ENCODE measurements at regions not wholly inside any gene's neighbourhood (a gene's known extent, or its start where the extent isn't known, plus 50 kb on each side); places are given as distances from the start of the nearest gene placed in this dataset.
"Not testable (repeated sequence)": the region's sequence is repeated elsewhere in the genome, so short reads cannot be mapped to it uniquely, and the experiment has no call there.

GRCh38 chr2:128661311-128661710, 342.6 kb upstream of the HS6ST1 start:
- DNase-seq (ENCODE audit: low read depth): no peak

- DNase-seq (ENCODE audit: low read depth): no peak
Observed at GRCh38 chr2:128662051-128662471, 343.4 kb upstream of the HS6ST1 start.

- no peak for DNase-seq (ENCODE audit: low read depth)
Observed at GRCh38 chr2:128663371-128664050, 344.8 kb upstream of the HS6ST1 start.

GRCh38 chr2:128664499-128664971, 345.9 kb upstream of the HS6ST1 start:
- DNase-seq (ENCODE audit: low read depth): no peak

DNA sequence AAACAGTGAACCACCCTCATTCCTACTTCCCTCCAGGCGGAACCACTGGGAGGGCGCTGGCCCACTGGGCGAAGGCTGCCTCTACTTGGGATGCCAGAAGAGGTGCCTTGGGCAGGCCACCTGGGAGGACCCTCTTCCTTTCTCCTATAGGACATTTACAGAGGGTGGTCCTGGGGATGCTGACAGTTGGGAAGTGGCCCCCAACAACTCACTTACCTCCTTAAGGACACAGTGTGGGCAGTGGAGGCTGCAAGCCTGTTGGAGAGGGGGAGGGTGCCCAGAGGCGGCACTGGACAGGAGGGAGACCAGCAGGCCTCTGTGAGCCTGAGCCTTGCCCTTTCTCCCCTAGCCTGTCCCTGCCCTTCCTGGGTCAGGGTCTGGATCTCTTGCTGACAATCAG, 346.4 kb upstream of the HS6ST1 start:
- DNase-seq (ENCODE audit: low read depth): no peak

DNA sequence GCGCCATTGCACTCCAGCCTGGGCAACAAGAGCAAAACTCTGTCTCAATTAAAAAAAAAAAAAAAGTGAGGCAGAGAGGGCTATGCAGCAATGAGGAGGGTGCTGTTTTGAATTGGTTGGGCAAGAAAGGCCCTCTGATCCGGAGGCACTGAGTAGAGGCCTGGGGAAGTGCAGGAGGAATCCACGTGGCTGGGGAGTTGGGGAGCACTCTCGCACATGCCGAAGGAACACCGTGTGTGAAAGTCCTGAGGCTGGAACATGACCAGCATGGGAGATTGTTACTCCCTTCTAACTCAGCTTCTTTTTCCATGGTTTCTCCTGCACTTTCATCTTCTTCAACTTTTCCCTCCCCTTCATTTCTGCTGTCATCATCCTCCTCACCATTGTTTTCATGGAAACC, 347.9 kb upstream of the HS6ST1 start:
- DNase-seq (ENCODE audit: low read depth): no peak

DNA sequence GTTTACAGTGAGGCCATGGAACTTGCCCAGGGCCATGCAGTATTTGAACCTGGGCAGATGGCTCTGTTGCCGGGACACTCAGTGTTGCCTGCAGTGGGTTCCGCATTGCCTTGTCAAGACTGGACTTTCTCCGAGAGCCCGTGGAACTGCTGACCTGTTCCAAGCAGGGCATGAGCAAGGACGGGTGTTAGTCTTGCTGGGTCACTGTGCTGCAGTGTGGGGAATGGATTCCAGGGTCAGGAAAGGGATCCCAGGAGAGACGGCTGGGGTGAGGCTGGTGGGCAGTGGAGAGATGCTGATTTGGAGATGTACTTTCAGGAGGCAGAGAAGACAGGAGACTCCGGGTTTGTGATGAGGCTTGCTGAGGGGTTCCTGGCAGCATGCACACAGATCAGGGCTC, 348.7 kb upstream of the HS6ST1 start:
- no peak for DNase-seq (ENCODE audit: low read depth)

GRCh38 chr2:128668946-128669345, 350.3 kb upstream of the HS6ST1 start:
- DNase-seq (ENCODE audit: low read depth): no peak

- no peak for DNase-seq (ENCODE audit: low read depth)
Observed at GRCh38 chr2:128670066-128670465, 351.4 kb upstream of the HS6ST1 start.

DNA sequence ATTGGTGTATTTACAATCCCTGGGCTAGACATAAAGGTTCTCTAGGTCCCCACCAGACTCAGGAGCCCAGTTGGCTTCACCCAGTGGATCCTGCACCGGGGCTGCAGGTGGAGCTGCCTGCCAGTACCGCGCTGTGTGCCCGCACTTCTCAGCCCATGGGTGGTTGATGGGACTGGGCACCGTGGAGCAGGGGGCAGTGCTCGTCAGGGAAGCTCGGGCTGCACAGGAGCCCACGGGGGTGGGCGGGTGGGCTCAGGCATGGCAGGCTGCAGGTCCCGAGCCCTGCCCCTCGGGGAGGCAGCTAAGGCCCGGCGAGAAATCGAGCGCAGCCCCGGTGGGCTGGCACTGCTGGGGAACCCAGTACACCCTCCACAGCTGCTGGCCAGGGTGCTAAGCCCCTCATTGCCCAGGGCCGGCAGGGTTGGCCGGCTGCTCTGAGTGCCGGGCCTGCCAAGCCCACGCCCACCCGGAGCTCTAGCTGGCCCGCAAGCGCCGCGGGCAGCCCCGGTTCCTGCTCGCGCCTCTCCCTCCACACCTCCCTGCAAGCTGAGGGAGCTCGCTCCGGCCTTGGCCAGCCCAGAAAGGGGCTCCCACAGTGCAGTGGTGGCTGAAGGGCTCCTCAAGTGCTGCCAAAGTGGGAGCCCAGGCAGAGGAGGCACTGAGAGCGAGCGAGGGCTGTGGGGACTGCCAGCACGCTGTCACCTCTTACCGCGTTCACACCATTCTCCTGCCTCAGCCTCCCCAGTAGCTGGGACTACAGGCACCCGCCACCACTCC, 353.5 kb upstream of the HS6ST1 start:
- not testable (repeated sequence) for DNase-seq (ENCODE audit: low read depth)

DNA sequence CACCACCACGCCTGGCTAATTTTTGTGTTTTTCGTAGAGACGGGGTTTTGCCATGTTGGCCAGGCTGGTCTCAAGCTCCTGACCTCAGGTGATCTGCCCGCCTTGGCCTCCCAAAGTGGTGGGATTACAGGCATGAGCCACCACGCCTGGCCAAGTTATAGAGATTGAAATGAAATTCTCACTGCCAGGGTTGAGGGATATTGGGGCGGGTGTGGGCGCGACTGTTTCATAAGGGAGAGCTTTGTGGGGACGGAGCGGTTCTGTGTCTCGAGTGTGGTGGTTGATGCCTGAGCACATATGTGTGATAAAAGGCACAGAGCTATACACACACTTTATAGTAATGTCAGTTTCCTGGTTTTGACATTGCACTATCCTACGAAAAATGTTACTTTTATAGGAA, 361.0 kb upstream of the HS6ST1 start:
- not testable (repeated sequence) for DNase-seq (ENCODE audit: low read depth)

- DNase-seq (ENCODE audit: low read depth): no peak
Observed at GRCh38 chr2:128681507-128681906, 362.8 kb upstream of the HS6ST1 start.

DNA sequence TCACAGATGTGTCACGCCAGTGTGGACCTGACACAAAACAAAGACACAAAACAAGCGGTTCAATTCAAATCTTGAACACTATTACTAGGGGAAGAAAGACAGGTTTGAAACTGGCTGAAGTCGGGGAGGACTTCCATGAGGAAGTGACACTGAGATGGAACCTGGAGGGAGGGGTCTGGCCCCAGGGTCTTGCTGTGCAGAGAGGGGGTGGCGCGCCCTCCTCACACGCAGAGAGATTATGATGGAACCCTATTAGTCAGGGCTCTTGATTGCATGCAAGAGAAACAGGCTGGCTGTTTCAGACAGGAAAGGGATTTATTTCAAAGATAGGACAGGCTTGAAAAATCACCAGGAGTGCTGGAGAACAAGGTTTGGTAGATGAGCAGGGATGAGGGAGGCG, 363.6 kb upstream of the HS6ST1 start:
- DNase-seq (ENCODE audit: low read depth): no peak

DNA sequence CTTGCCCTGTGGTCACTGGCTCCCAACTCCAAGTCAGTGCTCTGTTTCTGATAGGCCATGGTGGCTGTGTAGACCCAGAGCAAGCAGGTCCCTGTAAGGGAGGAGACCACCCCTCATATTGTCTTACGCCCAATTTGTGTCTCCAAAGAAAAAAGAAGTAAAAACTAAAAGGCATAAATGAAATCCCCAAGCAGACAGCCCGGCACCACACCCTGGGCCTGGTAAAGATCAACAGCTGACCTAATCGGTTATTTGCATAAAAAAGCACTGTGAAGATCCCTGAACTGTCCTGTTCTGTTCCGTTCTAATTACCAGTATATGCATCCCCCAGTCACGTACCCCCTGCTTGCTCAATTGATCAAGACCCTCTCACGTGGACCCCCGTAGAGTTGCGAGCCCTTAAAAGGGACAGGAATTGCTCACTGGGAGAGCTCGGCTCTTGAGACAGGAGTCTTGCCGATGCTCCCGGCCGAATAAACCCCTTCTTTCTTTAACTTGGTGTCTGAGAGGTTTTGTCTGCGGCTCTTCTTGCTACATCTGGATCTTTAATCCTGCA, 364.1 kb upstream of the HS6ST1 start:
- no peak for DNase-seq (ENCODE audit: low read depth)

- DNase-seq (ENCODE audit: low read depth): no peak
Observed at GRCh38 chr2:128684523-128684922, 365.9 kb upstream of the HS6ST1 start.

DNA sequence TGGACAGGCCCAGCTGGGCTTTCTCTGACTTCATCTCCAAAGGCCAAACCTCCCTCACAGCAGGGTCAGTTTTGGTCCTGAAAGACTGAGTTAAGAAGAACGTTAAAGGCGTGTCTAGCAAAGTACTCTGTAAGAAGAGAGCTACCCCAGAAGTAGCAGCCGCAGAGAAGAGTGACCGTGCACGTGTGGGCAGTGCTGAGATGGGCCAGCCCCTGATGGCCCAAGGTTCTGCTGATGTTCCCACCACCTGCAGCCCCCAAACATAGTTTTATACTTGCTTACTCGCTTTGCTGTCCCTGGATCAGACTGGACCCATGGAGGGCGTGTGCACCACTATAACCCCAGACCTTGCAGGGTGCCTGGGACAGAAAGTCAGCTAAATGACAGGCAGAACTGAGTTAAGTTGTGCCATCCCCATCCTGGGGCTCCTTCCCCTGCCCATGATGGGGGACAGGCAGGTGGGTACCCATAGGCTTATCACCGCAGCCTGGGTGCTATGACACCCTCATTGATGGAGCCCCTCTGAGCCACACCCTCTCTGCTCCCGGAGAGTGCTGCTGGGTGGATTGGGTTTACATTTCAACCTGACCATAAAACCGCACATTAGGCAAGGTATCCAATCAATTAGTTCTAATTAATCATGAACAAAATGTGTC, 367.3 kb upstream of the HS6ST1 start:
- no peak for DNase-seq (ENCODE audit: low read depth)

DNA sequence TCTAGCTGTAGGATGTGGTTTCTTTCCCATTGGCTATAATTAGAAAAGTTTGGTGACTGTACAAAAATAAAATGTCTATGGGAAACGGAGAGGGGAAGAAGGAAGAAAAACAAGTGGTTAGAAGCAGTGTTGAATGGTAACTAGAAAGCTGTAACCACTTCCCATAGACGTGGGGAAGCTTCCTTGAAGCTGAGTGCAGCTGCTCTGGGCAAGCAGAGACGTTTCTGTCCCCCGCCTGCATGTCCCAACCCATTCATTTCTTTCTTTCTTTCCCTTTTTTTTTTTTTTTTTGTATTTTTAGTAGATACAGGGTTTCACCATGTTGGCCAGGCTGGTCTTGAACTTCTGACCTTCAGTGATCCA, 367.8 kb upstream of the HS6ST1 start:
- no peak for DNase-seq (ENCODE audit: low read depth)

- DNase-seq (ENCODE audit: low read depth): no peak
Observed at GRCh38 chr2:128686881-128687555, 368.4 kb upstream of the HS6ST1 start.

GRCh38 chr2:128687565-128687964, 368.9 kb upstream of the HS6ST1 start:
- DNase-seq (ENCODE audit: low read depth): no peak

DNA sequence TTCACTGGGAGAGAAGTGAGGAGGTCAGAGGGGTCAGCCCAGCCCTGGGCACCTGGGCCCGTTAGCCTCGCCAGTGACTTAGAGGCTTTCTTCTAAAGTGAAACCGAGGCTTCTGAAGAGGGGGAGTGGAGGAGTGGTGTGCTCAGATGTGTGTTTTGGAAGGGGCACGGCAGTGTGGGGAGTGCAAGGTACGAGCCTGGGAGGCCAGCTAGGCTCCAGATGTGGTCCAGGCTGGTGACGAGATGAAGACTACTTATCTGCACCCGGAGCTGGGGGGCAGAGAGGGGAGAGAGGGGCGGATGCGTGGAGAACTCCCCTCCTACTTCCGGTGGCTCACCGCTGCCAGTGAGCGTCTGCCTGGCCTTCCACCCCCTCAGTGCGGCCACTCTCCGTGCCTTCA, 371.3 kb upstream of the HS6ST1 start:
- DNase-seq (ENCODE audit: low read depth): no peak

- DNase-seq (ENCODE audit: low read depth): no peak
Observed at GRCh38 chr2:128690431-128690830, 371.8 kb upstream of the HS6ST1 start.

GRCh38 chr2:128690869-128691268, 372.2 kb upstream of the HS6ST1 start:
- DNase-seq (ENCODE audit: low read depth): no peak

Data from amniotic epithelial cell (primary cell).